WTC11 (cell line): ENCODE measurements at regions not wholly inside any gene's neighbourhood (a gene's known extent, or its start where the extent isn't known, plus 50 kb on each side); places are given as distances from the start of the nearest gene placed in this dataset.

Source experiments
- ATAC-seq: fragments of 200-7000 bp; cut with Tn5 transposase; 2 replicates; pipeline ENCODE4 v1.10.0; 2021; ENCODE audit warnings: mild to moderate bottlenecking, moderate library complexity
- CTCF ChIA-PET: fragments of 300-600 bp; sonication (Branson Sonifier 250); formaldehyde crosslinking; loops from one replicate; lab custom pipeline; 2021; ENCODE audit warnings: antibody characterized with exemption; lab: Charles Lee
- POLR2A ChIA-PET: fragments of 350-600 bp; sonication (Branson Sonifier 250); formaldehyde crosslinking; loops from one replicate; lab custom pipeline; 2021; ENCODE audit warnings: antibody characterized with exemption; lab: Charles Lee
- DNase-seq: peaks from one replicate; pipeline ENCODE4 v3.0.0; 2021; ENCODE audit warnings: low spot score
- H3K27ac Mint-ChIP-seq: 2 replicates; pipeline ENCODE4 v1.8.0; 2021; ENCODE audit warnings: mixed read lengths
- H3K27me3 Mint-ChIP-seq: 2 replicates; pipeline ENCODE4 v1.8.0; 2021; ENCODE audit warnings: low read depth, mild to moderate bottlenecking, moderate library complexity, mixed read lengths
- H3K36me3 Mint-ChIP-seq: 2 replicates; pipeline ENCODE4 v1.8.0; 2021; ENCODE audit warnings: mixed read lengths
- H3K4me1 Mint-ChIP-seq: 2 replicates; pipeline ENCODE4 v1.8.0; 2022; ENCODE audit warnings: mixed read lengths
- H3K4me3 Mint-ChIP-seq: 2 replicates; pipeline ENCODE4 v1.8.0; 2021; ENCODE audit warnings: mild to moderate bottlenecking, moderate library complexity, mixed read lengths
- H3K9me3 Mint-ChIP-seq: 2 replicates; pipeline ENCODE4 v1.8.0; 2021; ENCODE audit warnings: mixed read lengths
- ATF1 ChIP-seq: sonication (generic); formaldehyde crosslinking; IDR thresholded peaks from 2 replicates; pipeline ENCODE4 v1.8.1; 2023; ENCODE audit warnings: mild to moderate bottlenecking, moderate library complexity, missing genetic modification reagents
- ELF4 ChIP-seq: sonication (generic); formaldehyde crosslinking; IDR thresholded peaks from 2 replicates; pipeline ENCODE4 v1.8.1; 2022; ENCODE audit warnings: low read depth, mild to moderate bottlenecking, moderate library complexity, missing genetic modification reagents
- FOXP1 ChIP-seq: sonication (generic); formaldehyde crosslinking; IDR thresholded peaks from 2 replicates; pipeline ENCODE4 v1.8.0; 2022; ENCODE audit warnings: missing genetic modification reagents, mild to moderate bottlenecking, moderate library complexity, borderline replicate concordance
- GRHL2 ChIP-seq: fragments of 250-450 bp; sonication (Bioruptor Pico); IDR thresholded peaks from 2 replicates; pipeline ENCODE4 v1.8.0; 2022; ENCODE audit warnings: mild to moderate bottlenecking, moderate library complexity; ENCODE audit not compliant: insufficient replicate concordance, severe bottlenecking
- JAZF1 ChIP-seq: fragments of 250-450 bp; sonication (Bioruptor Pico); IDR thresholded peaks from 2 replicates; pipeline ENCODE4 v1.9.0; 2021; ENCODE audit warnings: moderate library complexity, mild to moderate bottlenecking, inconsistent platforms
- PRRX2 ChIP-seq: fragments of 250-450 bp; sonication (Bioruptor Pico); IDR thresholded peaks from 2 replicates; pipeline ENCODE4 v1.8.0; 2021; ENCODE audit warnings: mild to moderate bottlenecking
- SOX15 ChIP-seq: fragments of 250-450 bp; sonication (Bioruptor Pico); IDR thresholded peaks from 2 replicates; pipeline ENCODE4 v1.9.0; 2021; ENCODE audit warnings: mild to moderate bottlenecking
- TEAD1 ChIP-seq: sonication (generic); formaldehyde crosslinking; IDR thresholded peaks from 2 replicates; pipeline ENCODE4 v1.8.0; 2022; ENCODE audit warnings: mild to moderate bottlenecking, missing genetic modification reagents
- TEAD4 ChIP-seq: sonication (generic); formaldehyde crosslinking; IDR thresholded peaks from 2 replicates; pipeline ENCODE4 v1.8.0; 2022; ENCODE audit warnings: mild to moderate bottlenecking, missing genetic modification reagents
- ZNF232 ChIP-seq: sonication (generic); formaldehyde crosslinking; IDR thresholded peaks from 2 replicates; pipeline ENCODE4 v1.8.0; 2022; ENCODE audit warnings: mild to moderate bottlenecking, missing genetic modification reagents
- ZNF416 ChIP-seq: fragments of 250-450 bp; sonication (Bioruptor Pico); IDR thresholded peaks from 2 replicates; pipeline ENCODE4 v1.9.0; 2021; ENCODE audit warnings: mild to moderate bottlenecking, inconsistent platforms
- ZNF423 ChIP-seq: fragments of 250-450 bp; sonication (Bioruptor Pico); IDR thresholded peaks from 2 replicates; pipeline ENCODE4 v2.1.2; 2022; ENCODE audit warnings: mild to moderate bottlenecking, moderate library complexity
- TF ChIP-seq, protein P1 (sequence below): sonication (generic); formaldehyde crosslinking; IDR thresholded peaks from 2 replicates; pipeline ENCODE4 v1.8.0; 2022; ENCODE audit warnings: mild to moderate bottlenecking, missing genetic modification reagents
- TF ChIP-seq, protein P2 (sequence below): sonication (generic); formaldehyde crosslinking; IDR thresholded peaks from 2 replicates; pipeline ENCODE4 v1.8.1; 2023; ENCODE audit warnings: mild to moderate bottlenecking, missing genetic modification reagents, borderline replicate concordance
- TF ChIP-seq, protein P3 (sequence below): fragments of 200-600 bp; IDR thresholded peaks from 2 replicates; pipeline ENCODE4 v1.8.0; 2022; ENCODE audit warnings: antibody characterized with exemption
- TF ChIP-seq, protein P4 (sequence below): sonication (generic); formaldehyde crosslinking; IDR thresholded peaks from 2 replicates; pipeline ENCODE4 v1.8.1; 2022; ENCODE audit warnings: mild to moderate bottlenecking, moderate library complexity, missing genetic modification reagents
- TF ChIP-seq, protein P5 (sequence below): fragments of 250-450 bp; sonication (Bioruptor Pico); IDR thresholded peaks from 2 replicates; pipeline ENCODE4 v1.9.0; 2021; ENCODE audit warnings: moderate library complexity, mild to moderate bottlenecking, inconsistent platforms, borderline replicate concordance

DNA sequence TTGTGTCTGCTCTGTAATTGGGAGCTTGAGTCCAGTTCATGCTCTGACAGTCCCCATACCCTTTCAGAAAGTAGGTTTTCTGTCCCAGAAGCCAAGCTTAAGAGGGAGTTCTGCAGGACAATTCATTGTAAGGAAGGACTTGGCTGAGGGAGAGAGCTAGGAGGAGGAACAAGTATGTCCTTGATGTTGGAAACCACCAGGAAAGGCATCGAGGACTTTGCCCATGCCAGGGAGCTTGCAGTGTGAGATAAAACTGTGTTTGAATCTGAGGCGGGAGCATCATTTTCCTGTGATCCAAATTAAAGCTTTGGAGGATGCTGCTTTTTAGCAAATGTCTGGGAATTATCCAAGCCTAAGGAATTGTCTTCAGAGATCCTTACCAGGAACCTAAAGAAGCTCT lies 175.3 kb downstream of the EMP1 start (continued):
- TF ChIP-seq, protein P1, sequence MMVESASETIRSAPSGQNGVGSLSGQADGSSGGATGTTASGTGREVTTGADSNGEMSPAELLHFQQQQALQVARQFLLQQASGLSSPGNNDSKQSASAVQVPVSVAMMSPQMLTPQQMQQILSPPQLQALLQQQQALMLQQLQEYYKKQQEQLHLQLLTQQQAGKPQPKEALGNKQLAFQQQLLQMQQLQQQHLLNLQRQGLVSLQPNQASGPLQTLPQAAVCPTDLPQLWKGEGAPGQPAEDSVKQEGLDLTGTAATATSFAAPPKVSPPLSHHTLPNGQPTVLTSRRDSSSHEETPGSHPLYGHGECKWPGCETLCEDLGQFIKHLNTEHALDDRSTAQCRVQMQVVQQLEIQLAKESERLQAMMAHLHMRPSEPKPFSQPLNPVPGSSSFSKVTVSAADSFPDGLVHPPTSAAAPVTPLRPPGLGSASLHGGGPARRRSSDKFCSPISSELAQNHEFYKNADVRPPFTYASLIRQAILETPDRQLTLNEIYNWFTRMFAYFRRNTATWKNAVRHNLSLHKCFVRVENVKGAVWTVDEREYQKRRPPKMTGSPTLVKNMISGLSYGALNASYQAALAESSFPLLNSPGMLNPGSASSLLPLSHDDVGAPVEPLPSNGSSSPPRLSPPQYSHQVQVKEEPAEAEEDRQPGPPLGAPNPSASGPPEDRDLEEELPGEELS = no peak
- TF ChIP-seq PRRX2 (CRISPR knock-in tag) (no peak), TEAD4 (CRISPR knock-in tag) (no peak)
- TF ChIP-seq, all 79 proteins: peak for 0

DNA sequence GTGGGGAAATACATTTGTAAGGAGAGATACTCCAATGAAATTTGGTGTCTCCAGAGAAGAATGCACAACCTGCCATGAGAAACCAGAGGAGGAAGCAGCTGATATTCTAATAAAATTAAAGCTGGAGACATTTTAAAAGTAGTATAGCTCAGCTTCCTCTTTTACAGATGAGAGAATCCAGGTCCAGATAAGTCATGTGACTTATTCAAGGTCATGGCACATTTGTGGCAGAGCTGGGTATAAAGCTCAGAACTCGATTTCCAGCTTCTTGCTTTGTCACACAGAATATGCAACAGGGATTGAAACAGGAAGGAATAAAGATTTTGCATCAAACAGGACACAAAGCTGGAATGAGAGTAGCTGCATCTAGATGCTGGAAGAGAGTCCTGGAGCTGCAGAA lies 174.8 kb downstream of the EMP1 start:
- H3K36me3 Mint-ChIP-seq = no peaks in the 10 kb centered on the region
- ChIA-PET POLR2A (no interaction called here), CTCF (interaction anchor here (0.8 to 6.4 kb wide), 8 partner anchors 9 to 611 kb away, joined by 3 to 59 read pairs (median 4); no protein-coding TSS in a partner anchor)
- no peak for TF ChIP-seq JAZF1 (CRISPR knock-in tag)
- TF ChIP-seq, protein P2, sequence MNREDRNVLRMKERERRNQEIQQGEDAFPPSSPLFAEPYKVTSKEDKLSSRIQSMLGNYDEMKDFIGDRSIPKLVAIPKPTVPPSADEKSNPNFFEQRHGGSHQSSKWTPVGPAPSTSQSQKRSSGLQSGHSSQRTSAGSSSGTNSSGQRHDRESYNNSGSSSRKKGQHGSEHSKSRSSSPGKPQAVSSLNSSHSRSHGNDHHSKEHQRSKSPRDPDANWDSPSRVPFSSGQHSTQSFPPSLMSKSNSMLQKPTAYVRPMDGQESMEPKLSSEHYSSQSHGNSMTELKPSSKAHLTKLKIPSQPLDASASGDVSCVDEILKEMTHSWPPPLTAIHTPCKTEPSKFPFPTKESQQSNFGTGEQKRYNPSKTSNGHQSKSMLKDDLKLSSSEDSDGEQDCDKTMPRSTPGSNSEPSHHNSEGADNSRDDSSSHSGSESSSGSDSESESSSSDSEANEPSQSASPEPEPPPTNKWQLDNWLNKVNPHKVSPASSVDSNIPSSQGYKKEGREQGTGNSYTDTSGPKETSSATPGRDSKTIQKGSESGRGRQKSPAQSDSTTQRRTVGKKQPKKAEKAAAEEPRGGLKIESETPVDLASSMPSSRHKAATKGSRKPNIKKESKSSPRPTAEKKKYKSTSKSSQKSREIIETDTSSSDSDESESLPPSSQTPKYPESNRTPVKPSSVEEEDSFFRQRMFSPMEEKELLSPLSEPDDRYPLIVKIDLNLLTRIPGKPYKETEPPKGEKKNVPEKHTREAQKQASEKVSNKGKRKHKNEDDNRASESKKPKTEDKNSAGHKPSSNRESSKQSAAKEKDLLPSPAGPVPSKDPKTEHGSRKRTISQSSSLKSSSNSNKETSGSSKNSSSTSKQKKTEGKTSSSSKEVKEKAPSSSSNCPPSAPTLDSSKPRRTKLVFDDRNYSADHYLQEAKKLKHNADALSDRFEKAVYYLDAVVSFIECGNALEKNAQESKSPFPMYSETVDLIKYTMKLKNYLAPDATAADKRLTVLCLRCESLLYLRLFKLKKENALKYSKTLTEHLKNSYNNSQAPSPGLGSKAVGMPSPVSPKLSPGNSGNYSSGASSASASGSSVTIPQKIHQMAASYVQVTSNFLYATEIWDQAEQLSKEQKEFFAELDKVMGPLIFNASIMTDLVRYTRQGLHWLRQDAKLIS (CRISPR knock-in tag) = no peak
- TF ChIP-seq SOX15 = no peak
- TF ChIP-seq, protein P3, sequence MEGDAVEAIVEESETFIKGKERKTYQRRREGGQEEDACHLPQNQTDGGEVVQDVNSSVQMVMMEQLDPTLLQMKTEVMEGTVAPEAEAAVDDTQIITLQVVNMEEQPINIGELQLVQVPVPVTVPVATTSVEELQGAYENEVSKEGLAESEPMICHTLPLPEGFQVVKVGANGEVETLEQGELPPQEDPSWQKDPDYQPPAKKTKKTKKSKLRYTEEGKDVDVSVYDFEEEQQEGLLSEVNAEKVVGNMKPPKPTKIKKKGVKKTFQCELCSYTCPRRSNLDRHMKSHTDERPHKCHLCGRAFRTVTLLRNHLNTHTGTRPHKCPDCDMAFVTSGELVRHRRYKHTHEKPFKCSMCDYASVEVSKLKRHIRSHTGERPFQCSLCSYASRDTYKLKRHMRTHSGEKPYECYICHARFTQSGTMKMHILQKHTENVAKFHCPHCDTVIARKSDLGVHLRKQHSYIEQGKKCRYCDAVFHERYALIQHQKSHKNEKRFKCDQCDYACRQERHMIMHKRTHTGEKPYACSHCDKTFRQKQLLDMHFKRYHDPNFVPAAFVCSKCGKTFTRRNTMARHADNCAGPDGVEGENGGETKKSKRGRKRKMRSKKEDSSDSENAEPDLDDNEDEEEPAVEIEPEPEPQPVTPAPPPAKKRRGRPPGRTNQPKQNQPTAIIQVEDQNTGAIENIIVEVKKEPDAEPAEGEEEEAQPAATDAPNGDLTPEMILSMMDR = no peak
- TF ChIP-seq, protein P1 = no peak
- TF ChIP-seq ZNF423 (CRISPR knock-in tag) = no peak
- no peak for TF ChIP-seq TEAD1
- TF ChIP-seq ELF4 (CRISPR knock-in tag) = no peak
- no peak for TF ChIP-seq ZNF416 (CRISPR knock-in tag)
- TF ChIP-seq, protein P4, sequence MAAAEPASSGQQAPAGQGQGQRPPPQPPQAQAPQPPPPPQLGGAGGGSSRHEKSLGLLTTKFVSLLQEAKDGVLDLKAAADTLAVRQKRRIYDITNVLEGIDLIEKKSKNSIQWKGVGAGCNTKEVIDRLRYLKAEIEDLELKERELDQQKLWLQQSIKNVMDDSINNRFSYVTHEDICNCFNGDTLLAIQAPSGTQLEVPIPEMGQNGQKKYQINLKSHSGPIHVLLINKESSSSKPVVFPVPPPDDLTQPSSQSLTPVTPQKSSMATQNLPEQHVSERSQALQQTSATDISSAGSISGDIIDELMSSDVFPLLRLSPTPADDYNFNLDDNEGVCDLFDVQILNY (CRISPR knock-in tag) = no peak
- TF ChIP-seq FOXP1 (CRISPR knock-in tag) = no peak
- no peak for TF ChIP-seq GRHL2 (CRISPR knock-in tag)
- no peak for TF ChIP-seq ZNF232 (CRISPR knock-in tag)
- TF ChIP-seq, protein P5, sequence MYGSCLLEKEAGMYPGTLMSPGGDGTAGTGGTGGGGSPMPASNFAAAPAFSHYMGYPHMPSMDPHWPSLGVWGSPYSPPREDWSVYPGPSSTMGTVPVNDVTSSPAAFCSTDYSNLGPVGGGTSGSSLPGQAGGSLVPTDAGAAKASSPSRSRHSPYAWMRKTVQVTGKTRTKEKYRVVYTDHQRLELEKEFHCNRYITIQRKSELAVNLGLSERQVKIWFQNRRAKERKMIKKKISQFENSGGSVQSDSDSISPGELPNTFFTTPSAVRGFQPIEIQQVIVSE = no peak
- no peak for TF ChIP-seq ATF1
- H3K4me3 Mint-ChIP-seq = no peak overlapping the region
- H3K4me1 Mint-ChIP-seq = no peaks in the 10 kb centered on the region; the same call in 1 of the 2 replicates
- H3K27me3 Mint-ChIP-seq = peaks cover 2% of the 10 kb centered on the region
- H3K9me3 Mint-ChIP-seq = no peaks in the 10 kb centered on the region
- ATAC-seq (no peak), DNase-seq (no peak)
- H3K27ac Mint-ChIP-seq = no peak overlapping the region
